ENCODE measurements at regions not wholly inside any gene's neighbourhood (a gene's known extent, or its start where the extent isn't known, plus 50 kb on each side); places are given as distances from the start of the nearest gene placed in this dataset.
"Not testable (repeated sequence)": the region's sequence is repeated elsewhere in the genome, so short reads cannot be mapped to it uniquely, and the experiment has no call there.

GRCh38 chr6:97347111-97347510, 64.1 kb upstream of the MMS22L start:
- Histone ChIP-seq H3K4me3 (ENCODE audit: low read length) (no peak overlapping the region), H3K4me1 (ENCODE audit: control insufficient read depth, insufficient read depth, low read length) (no peaks in the 10 kb centered on the region), H3K27ac (ENCODE audit: low read length) (no peak overlapping the region), H3K27me3 (ENCODE audit: control insufficient read depth, insufficient read depth, low read length) (no peaks in the 10 kb centered on the region), H3K36me3 (ENCODE audit: control insufficient read depth, insufficient read depth, low read length) (no peaks in the 10 kb centered on the region), H3K9me3 (replicated peaks; ENCODE audit: control insufficient read depth, low read depth, low read length) (no peaks in the 10 kb centered on the region)
- DNase-seq = no peak

GRCh38 chr6:97361286-97361685, 78.3 kb upstream of the MMS22L start:
- no peak overlapping the region for H3K4me3 ChIP-seq (ENCODE audit: low read length)
- H3K27ac ChIP-seq (ENCODE audit: low read length) = no peak overlapping the region
- H3K36me3 ChIP-seq (ENCODE audit: control insufficient read depth, insufficient read depth, low read length) = no peaks in the 10 kb centered on the region
- DNase-seq = no peak
- no peaks in the 10 kb centered on the region for H3K9me3 ChIP-seq (replicated peaks; ENCODE audit: control insufficient read depth, low read depth, low read length)
- H3K4me1 ChIP-seq (ENCODE audit: control insufficient read depth, insufficient read depth, low read length) = no peaks in the 10 kb centered on the region
- no peaks in the 10 kb centered on the region for H3K27me3 ChIP-seq (ENCODE audit: control insufficient read depth, insufficient read depth, low read length)
- no CpG with 5 or more reads among the region's 2 CpGs for WGBS (ENCODE audit: insufficient coverage)

DNA sequence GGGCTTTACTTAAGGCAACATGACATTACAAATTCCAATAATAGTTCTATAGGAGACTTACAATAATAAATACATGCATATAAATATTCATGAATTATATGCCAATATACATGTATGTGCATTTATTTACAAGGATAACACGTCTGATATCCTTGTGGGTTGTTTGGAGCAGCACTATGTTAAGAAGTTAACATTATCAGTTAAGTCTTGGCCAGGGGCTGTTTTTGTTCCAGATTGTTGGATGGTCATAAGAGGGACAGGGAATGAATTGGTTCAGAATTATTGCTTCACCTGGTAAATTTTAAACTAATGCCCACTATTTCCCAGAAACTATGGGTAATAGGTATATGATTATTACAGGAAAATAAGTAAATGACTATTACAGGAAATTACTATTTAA, 81.3 kb upstream of the MMS22L start:
- no peaks in the 10 kb centered on the region for H3K4me1 ChIP-seq (ENCODE audit: control insufficient read depth, insufficient read depth, low read length)
- no peak overlapping the region for H3K4me3 ChIP-seq (ENCODE audit: low read length)
- H3K27me3 ChIP-seq (ENCODE audit: control insufficient read depth, insufficient read depth, low read length) = no peaks in the 10 kb centered on the region
- no peak overlapping the region for H3K27ac ChIP-seq (ENCODE audit: low read length)
- H3K9me3 ChIP-seq (replicated peaks; ENCODE audit: control insufficient read depth, low read depth, low read length) = no peaks in the 10 kb centered on the region
- DNase-seq = no peak
- no peaks in the 10 kb centered on the region for H3K36me3 ChIP-seq (ENCODE audit: control insufficient read depth, insufficient read depth, low read length)
- no CpG with 5 or more reads among the region's 1 CpG for WGBS (ENCODE audit: insufficient coverage)

DNA sequence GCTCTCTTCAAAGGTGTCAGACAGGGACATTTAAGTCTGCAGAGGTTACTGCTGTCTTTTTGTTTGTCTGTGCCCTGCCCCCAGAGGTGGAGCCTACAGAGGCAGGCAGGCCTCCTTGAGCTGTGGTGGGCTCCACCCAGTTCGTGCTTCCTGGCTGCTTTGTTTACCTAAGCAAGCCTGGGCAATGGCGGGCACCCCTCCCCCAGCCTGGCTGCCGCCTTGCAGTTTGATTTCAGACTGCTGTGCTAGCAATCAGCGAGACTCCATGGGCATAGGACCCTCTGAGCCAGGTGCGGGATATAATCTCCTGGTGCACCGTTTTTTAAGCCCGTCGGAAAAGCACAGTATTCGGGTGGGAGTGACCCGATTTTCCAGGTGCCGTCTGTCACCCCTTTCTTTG, 99.1 kb upstream of the MMS22L start:
- not testable (repeated sequence) for DNase-seq; H3K9me3 ChIP-seq (replicated peaks; ENCODE audit: control insufficient read depth, low read depth, low read length); H3K4me1 ChIP-seq (ENCODE audit: control insufficient read depth, insufficient read depth, low read length); H3K4me3 ChIP-seq (ENCODE audit: low read length); H3K36me3 ChIP-seq (ENCODE audit: control insufficient read depth, insufficient read depth, low read length); H3K27ac ChIP-seq (ENCODE audit: low read length); H3K27me3 ChIP-seq (ENCODE audit: control insufficient read depth, insufficient read depth, low read length)
- 69% methylated on average over 4 of the region's 11 CpGs for WGBS (ENCODE audit: insufficient coverage)

- Histone ChIP-seq H3K4me3 (ENCODE audit: low read length) (no peak overlapping the region), H3K9me3 (replicated peaks; ENCODE audit: control insufficient read depth, low read depth, low read length) (no peaks in the 10 kb centered on the region), H3K4me1 (ENCODE audit: control insufficient read depth, insufficient read depth, low read length) (no peaks in the 10 kb centered on the region), H3K27ac (ENCODE audit: low read length) (no peak overlapping the region), H3K36me3 (ENCODE audit: control insufficient read depth, insufficient read depth, low read length) (no peaks in the 10 kb centered on the region), H3K27me3 (ENCODE audit: control insufficient read depth, insufficient read depth, low read length) (no peaks in the 10 kb centered on the region)
- no peak for DNase-seq
These were observed 109.7 kb upstream of the MMS22L start for GRCh38 chr6:97392735-97393134.

GRCh38 chr6:97394160-97394748, 111.2 kb upstream of the MMS22L start:
- no peak overlapping the region for H3K27ac ChIP-seq (ENCODE audit: low read length)
- H3K9me3 ChIP-seq (replicated peaks; ENCODE audit: control insufficient read depth, low read depth, low read length) = no peaks in the 10 kb centered on the region
- H3K4me1 ChIP-seq (ENCODE audit: control insufficient read depth, insufficient read depth, low read length) = no peaks in the 10 kb centered on the region
- WGBS (ENCODE audit: insufficient coverage) = no CpG with 5 or more reads among the region's 1 CpG
- no peaks in the 10 kb centered on the region for H3K27me3 ChIP-seq (ENCODE audit: control insufficient read depth, insufficient read depth, low read length)
- peak; percentile 59 for DNase-seq
- no peaks in the 10 kb centered on the region for H3K36me3 ChIP-seq (ENCODE audit: control insufficient read depth, insufficient read depth, low read length)
- no peak overlapping the region for H3K4me3 ChIP-seq (ENCODE audit: low read length)

DNA sequence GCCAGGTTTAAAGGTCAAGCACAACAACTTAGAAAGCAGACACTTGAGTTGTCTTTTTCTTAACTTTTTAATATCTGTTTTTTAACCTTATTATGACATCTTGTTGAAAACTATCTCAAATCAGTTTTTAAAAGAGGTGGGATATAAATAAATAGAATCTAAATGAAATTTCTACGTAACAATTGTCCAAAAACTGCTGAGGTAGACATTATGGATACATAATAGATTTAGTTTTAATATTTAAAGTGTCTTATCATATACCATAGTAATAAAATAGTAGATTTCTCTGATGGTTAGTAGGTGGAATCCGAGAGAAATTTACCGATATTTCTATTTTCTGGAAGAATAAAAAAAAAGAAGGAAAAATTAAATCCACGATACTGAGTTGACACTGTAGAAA, 113.9 kb upstream of the MMS22L start:
- Histone ChIP-seq H3K9me3 (replicated peaks; ENCODE audit: control insufficient read depth, low read depth, low read length) (no peaks in the 10 kb centered on the region), H3K27ac (ENCODE audit: low read length) (no peak overlapping the region), H3K27me3 (ENCODE audit: control insufficient read depth, insufficient read depth, low read length) (no peaks in the 10 kb centered on the region), H3K36me3 (ENCODE audit: control insufficient read depth, insufficient read depth, low read length) (no peaks in the 10 kb centered on the region), H3K4me1 (ENCODE audit: control insufficient read depth, insufficient read depth, low read length) (no peaks in the 10 kb centered on the region), H3K4me3 (ENCODE audit: low read length) (no peak overlapping the region)
- WGBS (ENCODE audit: insufficient coverage) = no CpG with 5 or more reads among the region's 4 CpGs
- no peak for DNase-seq

- no CpG with 5 or more reads among the region's 2 CpGs for WGBS (ENCODE audit: insufficient coverage)
- Histone ChIP-seq H3K27ac (ENCODE audit: low read length) (no peak overlapping the region), H3K9me3 (replicated peaks; ENCODE audit: control insufficient read depth, low read depth, low read length) (peaks cover 3% of the 10 kb centered on the region), H3K4me1 (ENCODE audit: control insufficient read depth, insufficient read depth, low read length) (no peaks in the 10 kb centered on the region), H3K4me3 (ENCODE audit: low read length) (no peak overlapping the region), H3K27me3 (ENCODE audit: control insufficient read depth, insufficient read depth, low read length) (no peaks in the 10 kb centered on the region), H3K36me3 (ENCODE audit: control insufficient read depth, insufficient read depth, low read length) (no peaks in the 10 kb centered on the region)
- no peak for DNase-seq
These were observed 116.2 kb upstream of the MMS22L start for GRCh38 chr6:97399208-97399607.

DNA sequence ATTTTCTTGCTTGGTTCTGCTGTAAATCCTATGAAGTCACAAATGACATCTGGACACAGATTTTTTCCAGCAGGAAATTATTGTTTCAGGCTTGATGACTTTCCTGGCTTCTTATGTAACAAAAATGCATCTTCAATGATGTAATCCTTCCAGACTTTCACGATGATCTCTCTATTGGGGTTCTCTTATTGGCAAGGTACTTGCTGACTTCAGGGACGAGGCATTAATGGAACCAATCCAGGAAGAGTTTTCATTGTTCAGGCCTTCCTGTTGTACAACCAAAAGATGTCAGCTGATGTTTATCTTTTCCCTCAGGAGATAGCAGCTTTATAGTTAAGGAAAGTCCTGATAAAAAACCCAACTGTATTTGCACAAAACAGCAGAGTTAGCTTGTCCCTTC, 118.5 kb upstream of the MMS22L start:
- WGBS (ENCODE audit: insufficient coverage) = no CpG with 5 or more reads among the region's 2 CpGs
- DNase-seq = peak; percentile 96
- H3K4me1 ChIP-seq (ENCODE audit: control insufficient read depth, insufficient read depth, low read length) = no peaks in the 10 kb centered on the region
- H3K27me3 ChIP-seq (ENCODE audit: control insufficient read depth, insufficient read depth, low read length) = no peaks in the 10 kb centered on the region
- peaks cover 3% of the 10 kb centered on the region for H3K9me3 ChIP-seq (replicated peaks; ENCODE audit: control insufficient read depth, low read depth, low read length)
- H3K27ac ChIP-seq (ENCODE audit: low read length) = peak overlapping the region; percentile 53
- no peaks in the 10 kb centered on the region for H3K36me3 ChIP-seq (ENCODE audit: control insufficient read depth, insufficient read depth, low read length)
- H3K4me3 ChIP-seq (ENCODE audit: low read length) = no peak overlapping the region

DNA sequence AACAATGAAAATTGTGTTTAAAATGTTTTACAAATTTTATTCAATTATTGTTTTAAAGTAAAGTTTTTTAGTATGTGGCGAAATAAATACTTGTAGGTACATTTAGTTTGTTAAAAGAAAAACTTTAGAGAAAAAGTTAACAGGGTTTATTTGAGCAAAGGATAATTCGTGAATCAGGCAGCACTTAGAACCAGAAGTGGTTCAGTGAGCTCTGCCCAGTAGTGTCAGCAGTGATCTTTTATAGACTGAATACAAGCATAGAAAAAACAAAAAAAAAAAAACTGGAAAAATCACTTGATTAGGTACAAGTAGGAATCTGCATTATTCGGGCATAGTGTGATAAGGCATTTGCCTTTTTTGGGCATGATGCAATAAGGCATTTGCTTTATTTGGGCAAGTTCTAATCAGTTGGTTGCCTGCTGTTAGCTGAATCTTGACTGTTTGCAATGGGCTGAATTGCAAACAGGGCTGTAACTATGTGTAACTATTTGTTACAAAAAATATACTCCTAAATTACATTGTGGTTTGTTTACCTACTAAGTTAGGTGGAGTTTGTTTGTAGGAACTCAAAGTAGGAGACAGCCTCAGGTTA, 122.9 kb upstream of the MMS22L start:
- H3K27ac ChIP-seq (ENCODE audit: low read length) = no peak overlapping the region
- WGBS (ENCODE audit: insufficient coverage) = 60% methylated on average over 1 of the region's 3 CpGs
- DNase-seq = no peak
- H3K9me3 ChIP-seq (replicated peaks; ENCODE audit: control insufficient read depth, low read depth, low read length) = peaks cover 3% of the 10 kb centered on the region
- H3K4me1 ChIP-seq (ENCODE audit: control insufficient read depth, insufficient read depth, low read length) = no peaks in the 10 kb centered on the region
- no peaks in the 10 kb centered on the region for H3K27me3 ChIP-seq (ENCODE audit: control insufficient read depth, insufficient read depth, low read length)
- H3K36me3 ChIP-seq (ENCODE audit: control insufficient read depth, insufficient read depth, low read length) = no peaks in the 10 kb centered on the region
- no peak overlapping the region for H3K4me3 ChIP-seq (ENCODE audit: low read length)

DNA sequence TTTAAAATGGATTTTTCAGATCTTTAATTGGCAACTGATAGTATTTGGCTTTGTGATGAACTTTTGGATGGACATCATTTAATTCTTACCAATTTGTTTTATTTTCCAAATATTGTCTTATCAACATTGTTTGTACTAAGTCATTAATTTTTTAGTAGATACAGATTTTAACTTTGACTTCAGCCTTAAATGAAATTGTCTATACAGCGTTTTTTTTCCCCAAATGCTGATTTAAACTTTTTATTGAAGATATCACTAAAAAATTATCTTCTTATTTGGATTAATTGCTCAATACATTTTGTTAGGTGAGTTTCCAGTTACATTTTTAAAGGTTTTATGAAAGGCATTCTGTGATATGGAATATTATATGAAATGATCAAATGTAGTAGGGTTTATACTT, 123.6 kb upstream of the MMS22L start:
- no peak for DNase-seq
- Histone ChIP-seq H3K27ac (ENCODE audit: low read length) (no peak overlapping the region), H3K36me3 (ENCODE audit: control insufficient read depth, insufficient read depth, low read length) (no peaks in the 10 kb centered on the region), H3K4me3 (ENCODE audit: low read length) (no peak overlapping the region), H3K4me1 (ENCODE audit: control insufficient read depth, insufficient read depth, low read length) (no peaks in the 10 kb centered on the region), H3K9me3 (replicated peaks; ENCODE audit: control insufficient read depth, low read depth, low read length) (peaks cover 3% of the 10 kb centered on the region), H3K27me3 (ENCODE audit: control insufficient read depth, insufficient read depth, low read length) (no peaks in the 10 kb centered on the region)
- WGBS (ENCODE audit: insufficient coverage) = no CpG with 5 or more reads among the region's 1 CpG

Measured in muscle of leg (tissue), 3 donors.